ENCODE measurements at regions not wholly inside any gene's neighbourhood (a gene's known extent, or its start where the extent isn't known, plus 50 kb on each side); places are given as distances from the start of the nearest gene placed in this dataset.

DNA sequence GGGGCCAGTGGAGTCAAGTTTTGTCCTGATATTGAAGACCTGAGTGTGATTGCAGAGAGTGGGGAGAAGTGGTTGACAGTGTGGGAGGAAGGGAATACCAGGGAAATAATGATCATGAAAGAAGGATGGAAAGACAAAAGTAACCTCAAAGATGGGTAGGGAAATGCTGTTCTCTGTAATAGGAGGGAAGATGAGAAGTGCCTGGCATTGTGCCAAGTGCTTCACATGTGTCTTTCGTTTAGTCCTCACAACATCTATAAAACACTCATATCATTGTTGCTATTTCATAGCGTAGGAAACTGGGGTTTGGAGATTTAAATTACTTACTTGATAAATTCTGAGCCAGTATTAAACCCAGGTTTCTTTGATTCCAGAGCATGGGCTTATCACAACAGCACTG, 472.3 kb downstream of the LRRC70 start:
- Histone ChIP-seq H3K27me3 (replicated peaks in 1 of 4; ENCODE audit: control insufficient read depth in 3 of 4, extremely low read depth in 1 of 4, insufficient read depth in 3 of 4, low read length in 3 of 4) (no peaks in the 10 kb centered on the region), H3K4ac (replicated peaks; ENCODE audit: insufficient read length, low read depth, low read length) (no peak overlapping the region), H3K4me1 (replicated peaks in 1 of 4; ENCODE audit: control insufficient read depth in 3 of 4, insufficient read depth in 4 of 4, low read length in 3 of 4) (0 out of 7 replicates have a peak, but pooled peaks cover 0 to 2% (median 0%) of the 10 kb centered on the region in 4 experiments), H3K27ac (ENCODE audit: low read depth, low read length) (no peak overlapping the region), H4K5ac (ENCODE audit: insufficient read length, low read depth, low read length) (no peak overlapping the region), H3K23me2 (ENCODE audit: low read depth, low read length) (no peaks in the 10 kb centered on the region; the same call in 1 of the 2 replicates), H3K14ac (ENCODE audit: insufficient read length) (no peak overlapping the region), H3K18ac (ENCODE audit: extremely low read depth, low read length) (no peak overlapping the region), H4K8ac (ENCODE audit: extremely low read depth, insufficient read depth, low read length) (no peak overlapping the region), H2AK5ac (ENCODE audit: low read depth, low read length) (no peak overlapping the region), H3K56ac (replicated peaks; ENCODE audit: insufficient read length, low read depth, low read length) (no peak overlapping the region), H3K36me3 (ENCODE audit: control insufficient read depth in 2 of 4, insufficient read depth in 4 of 4, low read length in 3 of 4) (no peaks in the 10 kb centered on the region), H2BK15ac (ENCODE audit: low read length) (no peak overlapping the region), H4K91ac (replicated peaks; ENCODE audit: insufficient read length, low read length) (no peak overlapping the region), H3K79me1 (ENCODE audit: low read depth, low read length) (no peaks in the 10 kb centered on the region), H3K9me3 (ENCODE audit: insufficient read depth in 2 of 2, low read depth in 1 of 2, low read length in 1 of 2) (no peaks in the 10 kb centered on the region), H3K79me2 (ENCODE audit: control insufficient read depth in 1 of 2, insufficient read depth in 2 of 2, low read length in 2 of 2) (no peaks in the 10 kb centered on the region), H3K9ac (replicated peaks in 1 of 4; ENCODE audit: extremely low read depth in 1 of 4, low read depth in 3 of 4, low read length in 3 of 4) (no peak overlapping the region), H3K23ac (ENCODE audit: insufficient read length) (no peak overlapping the region), H3K4me2 (ENCODE audit: insufficient read depth in 1 of 2, low read depth in 2 of 2, low read length in 2 of 2) (no peak overlapping the region), H3K4me3 (ENCODE audit: extremely low read depth in 1 of 4, insufficient read depth in 2 of 4, low read depth in 3 of 4, low read length in 4 of 4) (no peak overlapping the region), H2BK12ac (ENCODE audit: low read depth, low read length) (no peak overlapping the region), H2BK120ac (replicated peaks; ENCODE audit: low read depth, low read length) (no peak overlapping the region), H2BK20ac (ENCODE audit: low read length) (no peak overlapping the region), H2BK5ac (ENCODE audit: low read depth, low read length) (no peak overlapping the region), H4K20me1 (replicated peaks in 1 of 2; ENCODE audit: control insufficient read depth in 1 of 2, insufficient read depth in 2 of 2, low read length in 2 of 2) (no peaks in the 10 kb centered on the region), H2AFZ (ENCODE audit: low read length) (no peak overlapping the region)
- TF ChIP-seq TAF7 (optimal IDR thresholded peaks at IDR 0.05; ENCODE audit: borderline replicate concordance, low read depth, low read length) = no peak
- TF ChIP-seq CHD1 (IDR thresholded peaks at IDR 0.05; ENCODE audit: low read depth, low read length) = no peak
- no peak for TF ChIP-seq JUN (IDR thresholded peaks at IDR 0.05; ENCODE audit: low read depth, low read length)
- no peak for TF ChIP-seq CHD2 (IDR thresholded peaks at IDR 0.05; ENCODE audit: low read length)
- no peak for TF ChIP-seq EGR1 (IDR thresholded peaks at IDR 0.05; ENCODE audit: borderline replicate concordance, low read depth, low read length)
- no peak for TF ChIP-seq SP1 (IDR thresholded peaks at IDR 0.05; ENCODE audit: low read depth, low read length)
- TF ChIP-seq SAP30 (IDR thresholded peaks at IDR 0.05; ENCODE audit: insufficient read depth, insufficient replicate concordance, low read length) = no peak
- no peak for TF ChIP-seq TBP (IDR thresholded peaks at IDR 0.05; ENCODE audit: low read depth, low read length)
- TF ChIP-seq KDM4A (IDR thresholded peaks at IDR 0.05; ENCODE audit: low read depth, low read length, severe bottlenecking) = no peak
- WGBS, 2 experiments (ENCODE audit: extremely low coverage in 1 of 2, insufficient coverage in 1 of 2, insufficient read length in 1 of 2, insufficient replicate concordance in 2 of 2, low coverage in 1 of 2, low lambda C conversion rate in 2 of 2, missing lambda C conversion rate in 1 of 2) = 87% methylated on average over 2 of the region's 2 CpGs; no CpG with 5 or more reads in 1 of the 2 experiments
- ChIA-PET CTCF (ENCODE audit: partially characterized antibody) (no interaction called here), POLR2A (ENCODE audit: partially characterized antibody) (no interaction called here)
- no peak for FAIRE-seq
- DNase-seq (ENCODE audit: low read depth in 1 of 2, low spot score in 2 of 2) = no peak

Measured in H1 (cell line).